WI38 (cell line): ENCODE measurements at regions not wholly inside any gene's neighbourhood (a gene's known extent, or its start where the extent isn't known, plus 50 kb on each side); places are given as distances from the start of the nearest gene placed in this dataset.

ENCODE experiments used
- H3K4me3 ChIP-seq: 2 replicates; pipeline ENCODE4 v1.5.1; 2011; ENCODE audit warnings: low read depth, mild to moderate bottlenecking, control low read depth, low read length
- TF ChIP-seq, protein P1 (sequence below): IDR thresholded peaks from 2 replicates; pipeline ENCODE4 v1.5.1; 2012; ENCODE audit warnings: low read depth, mild to moderate bottlenecking, control low read depth, low read length

GRCh38 chr2:790081-790480 is 112.9 kb upstream of the TMEM18 start:
- H3K4me3 ChIP-seq: no peak overlapping the region
- TF ChIP-seq, protein P1, sequence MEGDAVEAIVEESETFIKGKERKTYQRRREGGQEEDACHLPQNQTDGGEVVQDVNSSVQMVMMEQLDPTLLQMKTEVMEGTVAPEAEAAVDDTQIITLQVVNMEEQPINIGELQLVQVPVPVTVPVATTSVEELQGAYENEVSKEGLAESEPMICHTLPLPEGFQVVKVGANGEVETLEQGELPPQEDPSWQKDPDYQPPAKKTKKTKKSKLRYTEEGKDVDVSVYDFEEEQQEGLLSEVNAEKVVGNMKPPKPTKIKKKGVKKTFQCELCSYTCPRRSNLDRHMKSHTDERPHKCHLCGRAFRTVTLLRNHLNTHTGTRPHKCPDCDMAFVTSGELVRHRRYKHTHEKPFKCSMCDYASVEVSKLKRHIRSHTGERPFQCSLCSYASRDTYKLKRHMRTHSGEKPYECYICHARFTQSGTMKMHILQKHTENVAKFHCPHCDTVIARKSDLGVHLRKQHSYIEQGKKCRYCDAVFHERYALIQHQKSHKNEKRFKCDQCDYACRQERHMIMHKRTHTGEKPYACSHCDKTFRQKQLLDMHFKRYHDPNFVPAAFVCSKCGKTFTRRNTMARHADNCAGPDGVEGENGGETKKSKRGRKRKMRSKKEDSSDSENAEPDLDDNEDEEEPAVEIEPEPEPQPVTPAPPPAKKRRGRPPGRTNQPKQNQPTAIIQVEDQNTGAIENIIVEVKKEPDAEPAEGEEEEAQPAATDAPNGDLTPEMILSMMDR: no peak

GRCh38 chr2:789529-789928 is 112.3 kb upstream of the TMEM18 start:
- H3K4me3 ChIP-seq: no peak overlapping the region

DNA sequence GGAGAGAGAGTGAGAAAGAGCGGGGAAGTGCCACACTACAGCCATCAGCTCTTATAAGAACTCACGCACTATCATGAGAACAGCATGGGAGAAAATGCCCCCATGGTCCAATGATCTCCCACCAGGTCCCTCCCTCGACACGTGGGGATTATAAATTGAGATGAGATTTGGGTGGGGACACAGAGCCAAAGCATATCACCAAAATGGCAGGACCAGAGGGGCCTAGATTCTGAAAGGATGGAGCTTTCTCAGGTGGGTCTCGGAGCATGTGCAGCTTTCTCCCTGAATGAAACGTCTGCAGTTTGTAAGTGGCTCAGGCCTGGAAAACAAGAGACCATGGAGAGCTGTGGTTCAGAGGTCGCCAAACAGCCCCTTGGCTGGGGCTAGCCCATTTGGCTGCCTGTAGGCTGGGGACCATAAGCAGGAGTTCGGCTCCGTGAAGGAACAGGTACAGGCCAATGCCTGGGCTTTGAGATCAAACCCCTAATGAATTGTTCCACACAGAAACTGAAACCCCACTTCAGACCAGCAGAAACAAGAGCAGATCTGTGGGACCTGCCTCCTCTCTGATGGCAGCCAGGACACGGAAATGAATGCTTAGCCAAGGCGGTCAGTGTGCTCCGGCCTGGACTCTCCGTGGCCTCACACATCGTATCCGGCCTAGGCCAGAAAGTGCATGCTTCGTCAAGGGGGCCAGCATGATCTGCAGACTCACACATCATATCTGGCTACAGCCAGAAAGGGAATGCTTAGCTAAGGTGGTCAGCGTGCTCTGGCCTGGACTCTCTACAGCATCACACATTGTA is 111.2 kb upstream of the TMEM18 start:
- no peak overlapping the region for H3K4me3 ChIP-seq
- TF ChIP-seq, protein P1: no peak

More at GRCh38 chr2:789529-789928, 112.3 kb upstream of the TMEM18 start:
- TF ChIP-seq, protein P1: no peak

- no peak overlapping the region for H3K4me3 ChIP-seq
- TF ChIP-seq, protein P1: no peak
These were observed 107.5 kb upstream of the TMEM18 start for GRCh38 chr2:784753-785152.

DNA sequence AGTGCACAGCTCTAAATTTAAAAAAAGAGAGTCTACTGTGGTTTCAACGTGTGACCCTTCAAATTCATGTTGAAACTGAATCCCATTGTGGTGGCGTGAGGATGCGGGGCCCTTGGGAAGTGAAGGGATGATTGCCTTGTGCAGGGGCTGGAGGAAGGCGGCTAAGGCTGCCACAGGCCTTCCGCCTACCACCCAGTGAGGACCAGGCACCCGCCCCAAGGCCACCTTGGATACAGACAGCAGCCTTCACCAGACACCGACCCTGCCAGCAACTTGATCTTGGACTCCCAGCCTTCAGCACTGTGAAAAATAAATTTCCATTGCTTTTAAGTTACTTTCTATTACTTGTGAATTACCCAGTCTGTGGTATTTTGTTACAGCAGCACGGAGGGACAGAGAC is 103.4 kb upstream of the TMEM18 start:
- TF ChIP-seq, protein P1: no peak
- no peak overlapping the region for H3K4me3 ChIP-seq

GRCh38 chr2:780002-780401 is 102.8 kb upstream of the TMEM18 start:
- TF ChIP-seq, protein P1: no peak
- H3K4me3 ChIP-seq: no peak overlapping the region

GRCh38 chr2:778731-779350 is 101.6 kb upstream of the TMEM18 start:
- H3K4me3 ChIP-seq: no peak overlapping the region
- TF ChIP-seq, protein P1: no peak
